Activated CD4-positive, alpha-beta T cell treated with anti-CD3 and anti-CD28 coated beads for 24 hours (primary cell): ENCODE measurements at regions not wholly inside any gene's neighbourhood (a gene's known extent, or its start where the extent isn't known, plus 50 kb on each side); places are given as distances from the start of the nearest gene placed in this dataset.

ENCODE experiments used
- DNase-seq, 2 donors: peaks; one replicate each; pipeline ENCODE4 v3.0.0-alpha.2; 2020; ENCODE audit warnings: low read depth in 2 of 2

- no peak for DNase-seq
These were observed 98.1 kb upstream of the TUT7 start for GRCh38 chr9:86452201-86452828.

- no peak for DNase-seq
These were observed 95.0 kb upstream of the TUT7 start for GRCh38 chr9:86449246-86449645.

GRCh38 chr9:86445671-86446070 lies 91.5 kb upstream of the TUT7 start:
- DNase-seq = no peak

GRCh38 chr9:86443992-86444391 lies 89.8 kb upstream of the TUT7 start:
- DNase-seq = no peak

GRCh38 chr9:86434039-86434726 lies 80.0 kb upstream of the TUT7 start:
- DNase-seq = no peak

GRCh38 chr9:86424251-86424891 lies 70.2 kb upstream of the TUT7 start:
- no peak for DNase-seq

GRCh38 chr9:86413971-86414880 lies 60.0 kb upstream of the TUT7 start:
- DNase-seq = no peak

- no peak for DNase-seq
These were observed 56.1 kb upstream of the TUT7 start for GRCh38 chr9:86410281-86410680.

GRCh38 chr9:86408121-86408520 lies 53.9 kb upstream of the TUT7 start:
- no peak for DNase-seq

- DNase-seq = no peak
These were observed 52.8 kb upstream of the TUT7 start for GRCh38 chr9:86407022-86407421.

GRCh38 chr9:86406366-86406765 lies 52.2 kb upstream of the TUT7 start:
- no peak for DNase-seq

- DNase-seq = peak; percentile 1 to 14
These were observed 51.7 kb upstream of the TUT7 start for GRCh38 chr9:86405926-86406325.

- no peak for DNase-seq
These were observed 50.9 kb upstream of the TUT7 start for GRCh38 chr9:86405086-86405491.
